22Rv1 (cell line): ENCODE measurements at regions not wholly inside any gene's neighbourhood (a gene's known extent, or its start where the extent isn't known, plus 50 kb on each side); places are given as distances from the start of the nearest gene placed in this dataset.

Experiments used
- CTCF ChIP-seq: fragments of 450-650 bp; IDR thresholded peaks from 2 replicates; pipeline ENCODE4 v1.5.1; 2017; ENCODE audit warnings: mild to moderate bottlenecking
- ZFX ChIP-seq: fragments of 450-650 bp; IDR thresholded peaks from 2 replicates; pipeline ENCODE4 v1.6.1; 2017; ENCODE audit warnings: antibody characterized with exemption, borderline replicate concordance

DNA sequence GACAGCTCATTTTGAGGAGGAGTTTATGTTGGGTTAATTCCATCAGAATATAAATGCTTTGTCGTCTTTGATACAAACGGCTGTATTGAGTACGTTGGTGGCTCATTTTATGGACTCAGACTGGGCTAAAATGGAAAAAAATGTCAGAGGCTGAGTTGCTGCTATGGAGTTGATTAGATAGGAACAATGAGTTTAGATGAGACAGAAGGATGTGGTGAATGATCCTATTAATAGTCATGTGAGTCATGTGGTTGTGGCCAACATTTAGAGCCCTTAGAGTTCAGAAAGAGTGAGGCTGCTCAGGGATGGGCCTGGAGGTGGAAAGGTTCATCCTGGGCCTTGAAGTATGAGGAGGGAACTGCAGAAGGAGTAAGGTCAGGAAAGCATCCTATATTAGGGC is 434.2 kb downstream of the MEIS1 start:
- TF ChIP-seq CTCF (no peak), ZFX (no peak)
